SH-SY5Y (cell line): ENCODE measurements at regions not wholly inside any gene's neighbourhood (a gene's known extent, or its start where the extent isn't known, plus 50 kb on each side); places are given as distances from the start of the nearest gene placed in this dataset.

ENCODE experiments used
- GATA2 ChIP-seq: IDR thresholded peaks from 2 replicates; pipeline ENCODE4 v1.6.1; 2011; ENCODE audit warnings: mild to moderate bottlenecking, low read depth, low read length
- GATA3 ChIP-seq: IDR thresholded peaks from 2 replicates; pipeline ENCODE4 v1.6.1; 2011; ENCODE audit warnings: low read depth, mild to moderate bottlenecking, low read length, moderate library complexity

GRCh38 chr3:178099862-178100261, 436.4 kb upstream of the KCNMB2 start:
- no peak; the same call in 1 of the 2 replicates for TF ChIP-seq GATA3
- TF ChIP-seq GATA2, result no peak

DNA sequence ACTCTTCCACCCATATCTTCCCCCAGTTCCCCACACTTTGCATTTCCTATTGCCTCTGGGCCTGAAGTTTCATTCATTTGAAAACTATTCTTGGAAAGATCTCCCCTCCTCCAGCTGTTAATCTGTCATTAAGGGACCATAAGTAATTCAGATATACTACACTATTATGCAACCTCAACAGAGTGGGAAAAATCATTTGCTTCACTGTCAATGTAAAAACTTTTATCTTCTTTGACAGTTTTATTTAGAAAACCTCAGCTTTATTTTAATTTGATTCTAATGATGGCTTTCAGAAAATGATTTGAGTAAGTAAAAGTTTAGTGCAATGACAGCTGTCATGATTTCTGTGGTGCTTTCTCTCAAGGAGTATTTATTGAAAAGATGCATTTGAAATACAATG, 435.3 kb upstream of the KCNMB2 start:
- TF ChIP-seq GATA2, result no peak

GRCh38 chr3:178103140-178103539, 433.1 kb upstream of the KCNMB2 start:
- TF ChIP-seq GATA3, result no peak
- TF ChIP-seq GATA2, result no peak

DNA sequence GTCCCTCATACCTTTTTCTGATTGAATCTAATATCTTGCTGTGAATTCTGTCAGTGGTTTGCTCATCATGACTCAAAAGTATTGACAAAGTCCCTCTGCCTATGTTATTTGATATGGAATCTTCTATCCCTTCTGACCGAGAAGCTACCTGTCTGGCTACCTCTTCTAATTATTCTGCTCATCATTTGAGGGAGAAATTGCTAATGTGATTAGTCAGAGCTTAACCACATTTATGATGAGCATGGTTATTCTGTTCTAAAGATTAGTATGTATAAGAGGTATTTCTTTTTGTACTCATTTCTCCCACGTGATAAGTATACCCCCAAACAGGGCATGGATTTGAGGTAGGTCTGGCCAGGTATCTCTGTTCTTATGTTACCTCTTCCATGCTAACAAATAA, 428.4 kb upstream of the KCNMB2 start:
- TF ChIP-seq GATA3, result no peak
- TF ChIP-seq GATA2, result no peak

DNA sequence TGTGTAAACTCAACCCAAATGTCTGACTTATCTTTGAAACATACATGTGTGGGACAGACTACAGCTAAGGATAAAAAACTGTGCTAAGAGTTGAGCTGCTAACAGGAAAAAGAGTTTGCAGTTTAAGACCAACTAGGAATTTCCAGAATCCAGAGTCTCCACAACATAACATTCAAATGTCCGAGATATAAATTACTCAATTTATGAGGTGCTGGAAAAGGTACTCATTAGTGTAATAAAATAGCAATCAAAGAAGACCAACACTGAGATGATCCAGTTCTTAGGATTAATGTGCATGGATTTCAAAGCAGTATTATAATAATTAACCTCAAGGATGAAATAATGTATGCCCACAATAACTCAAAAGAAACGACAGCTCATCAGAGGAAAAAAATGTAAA, 426.5 kb upstream of the KCNMB2 start:
- TF ChIP-seq GATA3 (no peak), GATA2 (no peak)

GRCh38 chr3:178112134-178112533, 424.1 kb upstream of the KCNMB2 start:
- TF ChIP-seq GATA3, result no peak
- TF ChIP-seq GATA2, result no peak

DNA sequence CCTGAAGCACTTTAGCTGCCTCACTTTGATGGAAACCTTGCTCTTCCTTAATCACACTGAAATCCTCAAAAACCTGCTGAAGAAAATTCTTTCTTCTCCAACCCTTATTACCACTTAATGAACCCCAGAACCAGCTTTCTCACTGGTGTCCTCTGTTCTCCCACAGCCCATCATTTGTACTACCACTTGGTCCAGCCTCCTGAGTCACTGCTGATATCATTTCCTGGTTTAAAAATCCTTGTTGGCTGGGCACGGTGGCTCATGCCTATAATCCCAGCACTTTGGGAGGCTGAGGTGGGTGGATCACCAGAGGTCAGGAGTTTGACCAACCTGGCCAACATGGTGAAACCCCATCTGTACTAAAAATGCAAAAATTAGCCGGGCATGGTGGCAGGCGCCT, 418.6 kb upstream of the KCNMB2 start:
- TF ChIP-seq GATA3 (no peak), GATA2 (no peak)

GRCh38 chr3:178120367-178120766, 415.9 kb upstream of the KCNMB2 start:
- TF ChIP-seq GATA3 (no peak), GATA2 (no peak)

DNA sequence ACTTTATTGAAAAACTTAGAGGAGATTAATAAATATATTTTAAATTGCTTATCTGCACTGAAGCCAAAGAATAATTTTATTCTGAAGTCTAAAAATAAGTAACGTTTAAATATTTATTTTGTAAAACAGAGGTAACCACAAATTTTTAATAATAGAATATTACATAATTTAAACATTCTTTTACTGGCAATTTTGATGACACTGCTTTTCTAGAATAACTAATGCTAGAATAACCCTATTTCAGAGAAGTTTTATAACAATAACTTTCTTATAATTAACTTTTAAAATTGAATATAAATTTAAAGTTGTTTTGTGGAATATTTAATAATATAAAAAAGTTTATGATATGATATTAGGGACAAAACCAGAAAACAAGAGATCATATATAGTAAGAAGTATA, 409.6 kb upstream of the KCNMB2 start:
- no peak for TF ChIP-seq GATA2
- no peak for TF ChIP-seq GATA3

GRCh38 chr3:178127221-178127620, 409.0 kb upstream of the KCNMB2 start:
- no peak for TF ChIP-seq GATA2
- TF ChIP-seq GATA3, result no peak

- no peak for TF ChIP-seq GATA2
- no peak for TF ChIP-seq GATA3
Measured at GRCh38 chr3:178129109-178129508, 407.1 kb upstream of the KCNMB2 start.

GRCh38 chr3:178131801-178132200, 404.4 kb upstream of the KCNMB2 start:
- TF ChIP-seq GATA3 (no peak), GATA2 (no peak)

DNA sequence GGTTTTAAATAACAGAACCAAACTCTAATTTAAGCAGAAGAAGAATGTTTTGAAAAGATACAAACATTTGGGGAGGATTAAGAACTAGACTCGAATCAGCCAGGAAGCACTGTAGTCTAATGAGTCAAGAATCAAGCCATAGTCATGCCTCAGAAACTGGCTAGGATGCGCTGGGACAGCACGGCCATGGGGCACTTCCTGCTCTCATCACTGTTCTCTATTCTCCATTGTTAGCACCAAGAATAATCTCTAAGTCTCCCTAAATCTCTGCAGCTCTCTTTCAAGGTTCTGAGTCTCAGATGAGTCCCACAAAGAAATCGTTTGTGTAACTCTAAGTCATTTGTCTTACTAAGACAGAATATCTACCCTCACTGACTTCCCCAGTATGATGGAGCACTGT, 399.0 kb upstream of the KCNMB2 start:
- TF ChIP-seq GATA3 (no peak), GATA2 (no peak)

DNA sequence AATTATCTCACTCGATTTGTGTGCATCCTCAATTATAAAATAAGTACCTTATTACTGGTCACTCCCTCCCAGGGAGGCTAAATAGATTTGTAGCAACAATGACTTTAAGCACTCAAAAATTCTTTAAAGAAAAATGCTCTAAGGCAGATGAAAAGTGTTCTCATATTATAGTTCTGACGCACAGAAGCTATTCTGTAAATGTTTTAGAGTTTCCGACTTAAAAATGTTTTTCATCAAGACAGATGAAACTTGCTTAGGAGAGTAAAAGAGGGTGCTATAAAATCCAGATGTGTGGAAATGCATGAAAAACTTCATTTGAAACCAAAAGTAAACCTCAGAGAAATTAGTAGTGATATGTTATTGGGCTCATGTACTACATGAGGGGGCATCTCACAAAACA, 398.4 kb upstream of the KCNMB2 start:
- TF ChIP-seq GATA2 (no peak), GATA3 (no peak)

GRCh38 chr3:178139116-178139515, 397.1 kb upstream of the KCNMB2 start:
- no peak for TF ChIP-seq GATA2
- TF ChIP-seq GATA3, result no peak

- TF ChIP-seq GATA2 (no peak), GATA3 (no peak)
Measured at GRCh38 chr3:178140531-178141304, 395.5 kb upstream of the KCNMB2 start.
